DOHH2 (cell line): ENCODE measurements at regions not wholly inside any gene's neighbourhood (a gene's known extent, or its start where the extent isn't known, plus 50 kb on each side); places are given as distances from the start of the nearest gene placed in this dataset.

Source experiments
- H3F3A ChIP-seq: fragments of 200-600 bp; sonication (generic), shearing (Covaris generic); 2 replicates; pipeline ENCODE4 v1.6.0; 2016; ENCODE audit warnings: antibody characterized with exemption, mild to moderate bottlenecking; ENCODE audit not compliant: control insufficient read depth, insufficient read depth
- H3K27ac ChIP-seq: fragments of 200-600 bp; sonication (generic); 2 replicates; pipeline ENCODE4 v1.5.1; 2014; ENCODE audit warnings: low read depth, mild to moderate bottlenecking, low read length, moderate library complexity
- H3K27me3 ChIP-seq: fragments of 200-600 bp; sonication (generic); 2 replicates; pipeline ENCODE4 v1.6.1; 2014; ENCODE audit warnings: mild to moderate bottlenecking, low read length, mixed read lengths; ENCODE audit not compliant: control insufficient read depth
- H3K36me3 ChIP-seq: fragments of 200-600 bp; sonication (generic); 2 replicates; pipeline ENCODE4 v1.6.1; 2014; ENCODE audit warnings: mild to moderate bottlenecking, low read length, moderate library complexity, mixed read lengths; ENCODE audit not compliant: control insufficient read depth
- H3K4me1 ChIP-seq: fragments of 200-600 bp; sonication (generic); 2 replicates; pipeline ENCODE4 v1.6.1; 2014; ENCODE audit warnings: mild to moderate bottlenecking, low read length, mixed read lengths; ENCODE audit not compliant: control insufficient read depth
- H3K4me2 ChIP-seq: fragments of 200-600 bp; sonication (generic); 2 replicates; pipeline ENCODE4 v1.6.0; 2014; ENCODE audit warnings: mild to moderate bottlenecking, low read length, moderate library complexity
- H3K4me3 ChIP-seq: fragments of 200-600 bp; sonication (generic); 2 replicates; pipeline ENCODE4 v1.5.1; 2014; ENCODE audit warnings: mild to moderate bottlenecking, low read length, mixed read lengths
- H3K79me2 ChIP-seq: fragments of 200-600 bp; sonication (generic); 2 replicates; pipeline ENCODE4 v1.6.1; 2014; ENCODE audit warnings: mild to moderate bottlenecking, low read length, mixed read lengths; ENCODE audit not compliant: control insufficient read depth
- H3K9me2 ChIP-seq: fragments of 200-600 bp; sonication (generic); replicated peaks from 2 replicates; pipeline ENCODE4 v1.6.1; 2014; ENCODE audit warnings: mild to moderate bottlenecking, low read length, mixed read lengths; ENCODE audit not compliant: control insufficient read depth
- H3K9me3 ChIP-seq: fragments of 200-600 bp; sonication (generic); 2 replicates; pipeline ENCODE4 v1.6.1; 2014; ENCODE audit warnings: antibody characterized with exemption, low read length, mixed read lengths; ENCODE audit not compliant: control insufficient read depth, insufficient read depth
- H4K20me1 ChIP-seq: fragments of 200-600 bp; sonication (generic); 2 replicates; pipeline ENCODE4 v1.6.0; 2014; ENCODE audit warnings: low read depth, mild to moderate bottlenecking, antibody characterized with exemption, low read length, moderate library complexity; ENCODE audit not compliant: control insufficient read depth, insufficient read depth
- EZH2phosphoT487 ChIP-seq: fragments of 200-600 bp; sonication (generic); IDR thresholded peaks from 2 replicates; pipeline ENCODE4 v1.6.1; 2017; ENCODE audit warnings: borderline replicate concordance, mild to moderate bottlenecking, antibody characterized with exemption, low read length, moderate library complexity, mixed read lengths
- TF ChIP-seq, protein P1 (sequence below): fragments of 200-600 bp; sonication (generic); IDR thresholded peaks from one replicate; pipeline ENCODE4 v1.5.1; 2014; ENCODE audit warnings: antibody characterized with exemption, mild to moderate bottlenecking, low read depth, low read length; ENCODE audit not compliant: poor library complexity, severe bottlenecking

DNA sequence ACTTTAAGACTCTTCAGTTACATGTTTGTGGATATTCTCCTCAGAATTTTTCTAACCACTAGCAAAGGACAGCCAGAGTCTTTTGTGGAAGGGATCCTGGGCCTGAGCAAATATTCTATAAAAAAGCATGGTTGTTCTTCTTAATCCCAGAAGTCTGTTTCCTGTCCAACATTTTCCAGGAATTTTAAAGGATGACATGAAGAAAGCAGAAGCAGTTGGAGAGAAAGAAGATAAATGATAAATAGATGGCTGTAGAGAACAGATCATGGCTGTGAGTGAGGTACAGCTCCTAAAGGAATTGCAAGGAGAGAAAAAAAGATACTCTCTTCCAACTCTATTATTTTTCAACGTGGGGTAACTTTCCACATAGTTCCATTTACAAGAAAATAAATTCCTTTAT is 91.8 kb upstream of the STEAP4 start:
- no peaks in the 10 kb centered on the region for H3K36me3 ChIP-seq
- no peak overlapping the region for H3K4me3 ChIP-seq
- no peaks in the 10 kb centered on the region for H4K20me1 ChIP-seq
- no peaks in the 10 kb centered on the region for H3K27me3 ChIP-seq
- H3K4me2 ChIP-seq: no peak overlapping the region
- H3K79me2 ChIP-seq: no peaks in the 10 kb centered on the region
- no peaks in the 10 kb centered on the region for H3K9me3 ChIP-seq
- no peak for TF ChIP-seq EZH2phosphoT487
- TF ChIP-seq, protein P1, sequence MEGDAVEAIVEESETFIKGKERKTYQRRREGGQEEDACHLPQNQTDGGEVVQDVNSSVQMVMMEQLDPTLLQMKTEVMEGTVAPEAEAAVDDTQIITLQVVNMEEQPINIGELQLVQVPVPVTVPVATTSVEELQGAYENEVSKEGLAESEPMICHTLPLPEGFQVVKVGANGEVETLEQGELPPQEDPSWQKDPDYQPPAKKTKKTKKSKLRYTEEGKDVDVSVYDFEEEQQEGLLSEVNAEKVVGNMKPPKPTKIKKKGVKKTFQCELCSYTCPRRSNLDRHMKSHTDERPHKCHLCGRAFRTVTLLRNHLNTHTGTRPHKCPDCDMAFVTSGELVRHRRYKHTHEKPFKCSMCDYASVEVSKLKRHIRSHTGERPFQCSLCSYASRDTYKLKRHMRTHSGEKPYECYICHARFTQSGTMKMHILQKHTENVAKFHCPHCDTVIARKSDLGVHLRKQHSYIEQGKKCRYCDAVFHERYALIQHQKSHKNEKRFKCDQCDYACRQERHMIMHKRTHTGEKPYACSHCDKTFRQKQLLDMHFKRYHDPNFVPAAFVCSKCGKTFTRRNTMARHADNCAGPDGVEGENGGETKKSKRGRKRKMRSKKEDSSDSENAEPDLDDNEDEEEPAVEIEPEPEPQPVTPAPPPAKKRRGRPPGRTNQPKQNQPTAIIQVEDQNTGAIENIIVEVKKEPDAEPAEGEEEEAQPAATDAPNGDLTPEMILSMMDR: no peak
- H3F3A ChIP-seq: no peaks in the 10 kb centered on the region
- no peaks in the 10 kb centered on the region for H3K9me2 ChIP-seq
- no peak overlapping the region for H3K27ac ChIP-seq
- H3K4me1 ChIP-seq: no peaks in the 10 kb centered on the region

DNA sequence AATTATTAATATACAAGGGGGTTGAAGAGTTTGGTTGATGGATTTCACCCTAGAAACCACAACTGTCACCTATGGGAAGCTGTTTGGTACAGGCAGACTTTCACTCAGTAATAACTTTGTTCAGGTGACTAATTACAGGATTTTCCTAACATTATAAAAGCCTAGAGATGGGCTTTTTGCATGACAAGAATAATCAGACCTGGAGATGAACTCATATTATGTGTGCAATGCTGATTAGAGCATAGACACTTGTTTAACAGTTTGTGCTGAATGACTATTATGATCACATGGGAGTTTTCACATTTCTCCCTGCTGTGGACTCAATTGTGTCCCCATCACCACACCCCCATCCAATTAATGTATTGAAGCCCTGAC is 90.2 kb upstream of the STEAP4 start:
- Histone ChIP-seq H3K9me2 (no peaks in the 10 kb centered on the region), H4K20me1 (no peaks in the 10 kb centered on the region), H3K27me3 (no peaks in the 10 kb centered on the region), H3K27ac (no peak overlapping the region), H3F3A (no peaks in the 10 kb centered on the region), H3K4me3 (no peak overlapping the region), H3K36me3 (no peaks in the 10 kb centered on the region), H3K79me2 (no peaks in the 10 kb centered on the region), H3K9me3 (no peaks in the 10 kb centered on the region), H3K4me2 (no peak overlapping the region), H3K4me1 (no peaks in the 10 kb centered on the region)
- TF ChIP-seq, protein P1: no peak
- no peak for TF ChIP-seq EZH2phosphoT487

DNA sequence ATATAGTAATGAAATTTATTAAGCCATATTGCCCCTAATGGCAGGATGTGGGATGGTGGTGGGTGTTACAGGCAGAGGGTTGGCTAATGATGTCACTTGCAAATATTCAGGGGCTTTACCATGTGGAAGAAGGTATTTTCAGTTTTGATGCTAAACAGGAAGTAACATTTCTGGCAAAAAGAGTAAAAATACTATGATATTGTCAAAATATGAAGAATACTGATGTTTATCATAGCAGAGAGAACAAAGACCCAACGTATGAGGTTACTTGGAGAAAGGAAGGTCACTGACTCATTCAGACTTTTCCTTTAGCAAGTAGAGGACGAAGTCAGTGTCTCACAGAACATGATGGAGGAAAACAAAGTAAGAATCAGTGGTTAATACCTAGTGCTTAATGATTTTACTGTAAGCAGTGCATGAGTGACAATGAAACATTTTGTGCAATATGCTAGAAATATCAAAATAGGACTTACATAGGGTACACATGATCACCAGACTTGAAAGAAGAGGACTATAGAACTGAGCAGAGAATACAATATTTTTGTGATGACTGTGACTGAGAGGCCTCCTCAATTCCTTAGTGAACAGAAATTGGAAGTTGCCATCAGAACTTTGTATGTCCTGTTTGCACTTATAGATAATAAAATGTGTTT is 89.7 kb upstream of the STEAP4 start:
- H3K4me1 ChIP-seq: no peaks in the 10 kb centered on the region
- no peaks in the 10 kb centered on the region for H3K9me2 ChIP-seq
- no peaks in the 10 kb centered on the region for H3K9me3 ChIP-seq
- no peaks in the 10 kb centered on the region for H4K20me1 ChIP-seq
- H3K4me3 ChIP-seq: no peak overlapping the region
- TF ChIP-seq, protein P1: no peak
- no peak for TF ChIP-seq EZH2phosphoT487
- no peaks in the 10 kb centered on the region for H3K79me2 ChIP-seq
- no peaks in the 10 kb centered on the region for H3K36me3 ChIP-seq
- no peaks in the 10 kb centered on the region for H3F3A ChIP-seq
- no peaks in the 10 kb centered on the region for H3K27me3 ChIP-seq
- no peak overlapping the region for H3K4me2 ChIP-seq
- no peak overlapping the region for H3K27ac ChIP-seq
